Tibial nerve (tissue), 4 donors: ENCODE measurements at regions not wholly inside any gene's neighbourhood (a gene's known extent, or its start where the extent isn't known, plus 50 kb on each side); places are given as distances from the start of the nearest gene placed in this dataset.

Experiments used
- CTCF ChIP-seq, 5 experiments: fragments of 200-600 bp in 3 of 5; fragments of 450-650 bp in 2 of 5; sonication (generic) in 3 of 5; IDR thresholded peaks; one replicate each; pipeline ENCODE4 v1.5.1; 2016 to 2019; ENCODE audit warnings: antibody characterized with exemption in 5 of 5, mild to moderate bottlenecking in 3 of 5, moderate library complexity in 2 of 5
- EP300 ChIP-seq, 2 donors: sonication (generic); formaldehyde crosslinking; IDR thresholded peaks; one replicate each; pipeline ENCODE4 v1.6.1; 2017; ENCODE audit warnings: antibody characterized with exemption in 2 of 2, mild to moderate bottlenecking in 1 of 2
- POLR2A ChIP-seq, 2 donors: fragments of 450-650 bp; IDR thresholded peaks; one replicate each; pipeline ENCODE4 v1.6.1; 2017; ENCODE audit warnings: antibody characterized with exemption in 2 of 2, mild to moderate bottlenecking in 2 of 2, moderate library complexity in 2 of 2

- TF ChIP-seq POLR2A (IDR thresholded peaks at IDR 0.05) (no peak), CTCF (IDR thresholded peaks at IDR 0.05) (no peak), EP300 (IDR thresholded peaks at IDR 0.05) (no peak)
Measured at GRCh38 chr12:30117483-30117882, 333.7 kb upstream of the TMTC1 start.
